IMR-90 (cell line): ENCODE measurements at regions not wholly inside any gene's neighbourhood (a gene's known extent, or its start where the extent isn't known, plus 50 kb on each side); places are given as distances from the start of the nearest gene placed in this dataset.

ENCODE experiments used
- ATAC-seq: fragments of 200-7000 bp; cut with Tn5 transposase; 2 replicates; pipeline ENCODE4 v1.9.1; 2020; ENCODE audit warnings: low read depth, mild to moderate bottlenecking, moderate library complexity
- BruUV-seq: library from RNA; stranded (reverse); fragments of 400-500 nt; replicated peaks from 2 replicates; lab custom pipeline; 2021; lab: Mats Ljungman, UMichigan
- CTCF ChIA-PET: fragments of 300-600 bp; formaldehyde crosslinking; extraction: SDS; loops from one replicate; lab custom pipeline; 2021; ENCODE audit warnings: antibody characterized with exemption; lab: Yijun Ruan, JAX
- POLR2A ChIA-PET: fragments of 300-600 bp; sonication (Branson Sonifier 250); formaldehyde crosslinking; loops from one replicate; lab custom pipeline; 2022; ENCODE audit warnings: antibody characterized with exemption; ENCODE audit not compliant: unreplicated experiment; lab: Charles Lee
- DNase-seq: peaks from one replicate; pipeline ENCODE4 v3.0.0; 2013
- H2AFZ ChIP-seq: replicated peaks from 2 replicates; pipeline ENCODE3; 2013; ENCODE audit warnings: low read length, mild to moderate bottlenecking; ENCODE audit not compliant: poor library complexity
- H2AK5ac ChIP-seq: 2 replicates; pipeline ENCODE4 v1.6.1; 2013; ENCODE audit warnings: low read depth, low read length, inconsistent platforms
- H2AK9ac ChIP-seq: replicated peaks from 2 replicates; pipeline ENCODE3; 2013; ENCODE audit warnings: mild to moderate bottlenecking, low read depth, low read length, moderate library complexity; ENCODE audit not compliant: poor library complexity
- H2BK120ac ChIP-seq: 2 replicates; pipeline ENCODE4 v1.6.1; 2013; ENCODE audit warnings: low read depth, low read length, inconsistent platforms
- H2BK15ac ChIP-seq: 3 replicates; pipeline ENCODE4 v1.6.1; 2013; ENCODE audit warnings: low read depth, low read length, inconsistent platforms
- H2BK20ac ChIP-seq: 2 replicates; pipeline ENCODE4 v1.6.1; 2013; ENCODE audit warnings: low read depth, mild to moderate bottlenecking, inconsistent platforms, low read length, moderate library complexity
- H2BK5ac ChIP-seq: 2 replicates; pipeline ENCODE4 v1.6.1; 2013; ENCODE audit warnings: mild to moderate bottlenecking, low read depth, low read length, inconsistent platforms; ENCODE audit not compliant: poor library complexity, severe bottlenecking
- H3K14ac ChIP-seq: replicated peaks from 2 replicates; pipeline ENCODE4 v1.6.1; 2013; ENCODE audit warnings: low read depth, low read length, inconsistent platforms
- H3K18ac ChIP-seq: 2 replicates; pipeline ENCODE4 v1.6.1; 2013; ENCODE audit warnings: low read depth, low read length, control low read depth
- H3K23ac ChIP-seq: 2 replicates; pipeline ENCODE4 v1.6.1; 2013; ENCODE audit warnings: low read depth, low read length, inconsistent platforms
- H3K27ac ChIP-seq: 2 replicates; pipeline ENCODE4 v1.5.1; 2013; ENCODE audit warnings: mild to moderate bottlenecking, control low read depth, low read length; ENCODE audit not compliant: insufficient read depth
- H3K27me3 ChIP-seq: 2 replicates; pipeline ENCODE4 v1.6.1; 2013; ENCODE audit warnings: low read length; ENCODE audit not compliant: control insufficient read depth, insufficient read depth
- H3K36me3 ChIP-seq: 2 replicates; pipeline ENCODE4 v1.6.1; 2013; ENCODE audit warnings: low read length, mixed read lengths; ENCODE audit not compliant: control insufficient read depth, insufficient read depth
- H3K4ac ChIP-seq: 2 replicates; pipeline ENCODE4 v1.6.1; 2013; ENCODE audit warnings: low read depth, low read length, inconsistent platforms
- H3K4me1 ChIP-seq: 2 replicates; pipeline ENCODE4 v1.6.1; 2013; ENCODE audit warnings: low read length, mixed read lengths; ENCODE audit not compliant: control insufficient read depth, insufficient read depth
- H3K4me2 ChIP-seq: 2 replicates; pipeline ENCODE4 v1.6.1; 2013; ENCODE audit warnings: low read depth, mild to moderate bottlenecking, control low read depth, low read length, moderate library complexity
- H3K4me3 ChIP-seq: 2 replicates; pipeline ENCODE4 v1.5.1; 2013; ENCODE audit warnings: low read depth, mild to moderate bottlenecking, control low read depth, low read length, moderate library complexity; ENCODE audit not compliant: insufficient read depth
- H3K56ac ChIP-seq: 2 replicates; pipeline ENCODE4 v1.6.1; 2013; ENCODE audit warnings: low read length, inconsistent platforms; ENCODE audit not compliant: insufficient read depth; ENCODE audit errors: extremely low read depth
- H3K79me1 ChIP-seq, 2 experiments: 2 replicates each; pipeline ENCODE4 v1.6.1; 2013; ENCODE audit warnings: low read length in 2 of 2, inconsistent platforms in 1 of 2, low read depth in 1 of 2
- H3K9ac ChIP-seq: 2 replicates; pipeline ENCODE4 v1.6.1; 2013; ENCODE audit warnings: low read depth, low read length, control low read depth
- H3K9me1 ChIP-seq: 2 replicates; pipeline ENCODE4 v1.6.1; 2013; ENCODE audit warnings: low read length, inconsistent platforms; ENCODE audit not compliant: insufficient read depth
- H3K9me3 ChIP-seq: 2 replicates; pipeline ENCODE4 v1.6.1; 2013; ENCODE audit warnings: low read length; ENCODE audit not compliant: control insufficient read depth, insufficient read depth
- H4K20me1 ChIP-seq: 2 replicates; pipeline ENCODE4 v1.6.1; 2013; ENCODE audit warnings: low read length, inconsistent platforms; ENCODE audit not compliant: insufficient read depth
- H4K5ac ChIP-seq: 2 replicates; pipeline ENCODE4 v1.6.1; 2013; ENCODE audit warnings: mild to moderate bottlenecking, low read depth, low read length, control low read depth
- H4K8ac ChIP-seq, 2 experiments: 2 replicates each; pipeline ENCODE4 v1.6.1; 2013; ENCODE audit warnings: low read depth in 2 of 2, low read length in 2 of 2, control low read depth in 1 of 2, inconsistent platforms in 1 of 2
- H4K91ac ChIP-seq: 2 replicates; pipeline ENCODE4 v1.6.1; 2013; ENCODE audit warnings: low read depth, low read length, inconsistent platforms; ENCODE audit not compliant: insufficient read depth
- CEBPB ChIP-seq: IDR thresholded peaks from 2 replicates; pipeline ENCODE4 v1.6.1; 2012; ENCODE audit warnings: low read depth, low read length, improper control_type of control experiment
- RCOR1 ChIP-seq: IDR thresholded peaks from 2 replicates; pipeline ENCODE4 v1.6.1; 2012; ENCODE audit warnings: mild to moderate bottlenecking, low read length, improper control_type of control experiment; ENCODE audit not compliant: insufficient replicate concordance
- SMC3 ChIP-seq: fragments of 150-350 bp; IDR thresholded peaks from 2 replicates; pipeline ENCODE4 v1.6.1; 2016; ENCODE audit warnings: low read depth, mild to moderate bottlenecking, antibody characterized with exemption, low read length, moderate library complexity
- WGBS, 2 experiments: methylation state at CpG; one replicate each; pipeline versions ENCODE4 v1.1.5 to v1.1.7; 2013; ENCODE audit warnings: missing lambda C conversion rate in 2 of 2; ENCODE audit not compliant: insufficient read length in 1 of 2; ENCODE audit errors: extremely low coverage in 2 of 2; 5-methylcytosine and 5-hydroxymethylcytosine counted together
- dilution Hi-C: fragments of 300-500 bp; cut with HindIII; formaldehyde crosslinking; loops from one replicate; pipeline ENCODE4 v1.14.3; 2018; ENCODE audit warnings: low sequenced_read_pairs; ENCODE audit not compliant: unreplicated experiment
- in situ Hi-C: fragments of 300-500 bp; cut with MboI; formaldehyde crosslinking; loops from 3 replicates; pipeline ENCODE4 v1.14.3; 2019; ENCODE audit warnings: low sequenced_read_pairs, inconsistent platforms, mixed read lengths
- intact Hi-C: fragments of 100-400 bp; cut with micrococcal nuclease; formaldehyde crosslinking; loops from 2 replicates; pipeline ENCODE4 v1.10.0; 2022

- no peak overlapping the region for H2AFZ ChIP-seq
Observed at GRCh38 chr16:17947637-17948036, 388.9 kb downstream of the NPIPA8 start.

More at GRCh38 chr16:17947637-17948036, 388.9 kb downstream of the NPIPA8 start:
- Histone ChIP-seq H3K9ac (no peak overlapping the region), H3K4me3 (no peak overlapping the region), H4K8ac (no peak overlapping the region), H3K14ac (no peak overlapping the region), H3K9me1 (no peaks in the 10 kb centered on the region), H2AK5ac (no peak overlapping the region), H4K91ac (no peak overlapping the region), H2BK120ac (no peak overlapping the region), H4K5ac (no peak overlapping the region), H3K18ac (no peak overlapping the region), H3K79me1 (no peaks in the 10 kb centered on the region), H3K27ac (no peak overlapping the region), H3K23ac (no peak overlapping the region), H2AK9ac (no peak overlapping the region), H3K9me3 (no peaks in the 10 kb centered on the region), H3K27me3 (no peaks in the 10 kb centered on the region), H2BK20ac (no peak overlapping the region), H3K36me3 (no peaks in the 10 kb centered on the region), H2BK5ac (no peak overlapping the region), H3K4ac (no peak overlapping the region), H2BK15ac (no peak overlapping the region), H3K4me1 (no peaks in the 10 kb centered on the region), H3K4me2 (no peak overlapping the region), H3K56ac (no peak overlapping the region), H4K20me1 (no peaks in the 10 kb centered on the region)
- POLR2A ChIA-PET, result no interaction called here
- no TSS peak for BruUV-seq
- WGBS, 2 experiments, result no CpG with 5 or more reads among the region's 3 CpGs
- no peak for ATAC-seq
- CTCF ChIA-PET, result no interaction called here
- dilution Hi-C loops (no loop called here), intact Hi-C loops (no loop called here), in situ Hi-C loops (no loop called here)
- DNase-seq, result no peak
- TF ChIP-seq RCOR1, result no peak
- no peak for TF ChIP-seq SMC3
- no peak for TF ChIP-seq CEBPB
